Progenitor cell of endocrine pancreas (in vitro differentiated cells): ENCODE measurements at regions not wholly inside any gene's neighbourhood (a gene's known extent, or its start where the extent isn't known, plus 50 kb on each side); places are given as distances from the start of the nearest gene placed in this dataset.

ENCODE experiments used
- DNase-seq: peaks from one replicate; pipeline ENCODE4 v3.0.0; 2021; ENCODE audit warnings: low spot score; ENCODE audit not compliant: unreplicated experiment
- H3K27ac Mint-ChIP-seq: 2 replicates; pipeline ENCODE4 v1.8.0; 2021; ENCODE audit warnings: mild to moderate bottlenecking, moderate library complexity, mixed read lengths
- H3K27me3 Mint-ChIP-seq: 2 replicates; pipeline ENCODE4 v1.8.0; 2021; ENCODE audit warnings: mixed read lengths
- H3K36me3 Mint-ChIP-seq: 2 replicates; pipeline ENCODE4 v1.8.0; 2022; ENCODE audit warnings: mixed read lengths; ENCODE audit not compliant: insufficient read depth
- H3K4me1 Mint-ChIP-seq: 2 replicates; pipeline ENCODE4 v1.8.0; 2021; ENCODE audit warnings: low read depth, mixed read lengths
- H3K4me3 Mint-ChIP-seq: 2 replicates; pipeline ENCODE4 v1.8.0; 2021; ENCODE audit warnings: low read depth, mild to moderate bottlenecking, moderate library complexity, mixed read lengths
- H3K9me3 Mint-ChIP-seq: 2 replicates; pipeline ENCODE4 v1.8.0; 2021; ENCODE audit warnings: low read depth, mixed read lengths
- TF ChIP-seq, protein P1 (sequence below): fragments of 200-600 bp; sonication (generic); IDR thresholded peaks from one replicate; pipeline ENCODE4 v1.5.0; 2021; ENCODE audit warnings: antibody characterized with exemption, mild to moderate bottlenecking; ENCODE audit not compliant: unreplicated experiment

DNA sequence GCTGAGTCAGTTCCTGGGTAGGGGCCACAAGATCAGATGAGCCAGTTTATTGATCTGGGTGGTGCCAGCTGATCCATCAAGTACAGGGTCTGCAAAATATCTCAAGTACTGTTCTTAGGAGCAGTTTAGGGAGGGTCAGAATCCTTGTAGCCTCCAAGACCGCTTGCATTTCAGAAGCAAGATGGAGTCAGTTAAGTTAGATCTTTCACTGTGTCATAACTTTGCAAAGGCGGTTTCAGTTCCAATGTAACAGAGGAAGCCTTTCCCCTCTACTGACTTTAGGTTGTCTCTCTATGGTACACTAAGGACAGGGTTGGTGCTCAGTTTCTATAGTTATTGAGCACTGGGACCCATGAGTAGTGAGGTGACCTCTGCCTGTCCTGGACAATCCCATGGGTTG is 127.3 kb upstream of the WDR1 start:
- no peaks in the 10 kb centered on the region for H3K36me3 Mint-ChIP-seq
- no peak for DNase-seq
- H3K27ac Mint-ChIP-seq, result no peak overlapping the region
- no peak overlapping the region for H3K4me3 Mint-ChIP-seq
- peaks cover 14% of the 10 kb centered on the region for H3K27me3 Mint-ChIP-seq
- peaks cover 6% of the 10 kb centered on the region for H3K4me1 Mint-ChIP-seq
- TF ChIP-seq, protein P1, sequence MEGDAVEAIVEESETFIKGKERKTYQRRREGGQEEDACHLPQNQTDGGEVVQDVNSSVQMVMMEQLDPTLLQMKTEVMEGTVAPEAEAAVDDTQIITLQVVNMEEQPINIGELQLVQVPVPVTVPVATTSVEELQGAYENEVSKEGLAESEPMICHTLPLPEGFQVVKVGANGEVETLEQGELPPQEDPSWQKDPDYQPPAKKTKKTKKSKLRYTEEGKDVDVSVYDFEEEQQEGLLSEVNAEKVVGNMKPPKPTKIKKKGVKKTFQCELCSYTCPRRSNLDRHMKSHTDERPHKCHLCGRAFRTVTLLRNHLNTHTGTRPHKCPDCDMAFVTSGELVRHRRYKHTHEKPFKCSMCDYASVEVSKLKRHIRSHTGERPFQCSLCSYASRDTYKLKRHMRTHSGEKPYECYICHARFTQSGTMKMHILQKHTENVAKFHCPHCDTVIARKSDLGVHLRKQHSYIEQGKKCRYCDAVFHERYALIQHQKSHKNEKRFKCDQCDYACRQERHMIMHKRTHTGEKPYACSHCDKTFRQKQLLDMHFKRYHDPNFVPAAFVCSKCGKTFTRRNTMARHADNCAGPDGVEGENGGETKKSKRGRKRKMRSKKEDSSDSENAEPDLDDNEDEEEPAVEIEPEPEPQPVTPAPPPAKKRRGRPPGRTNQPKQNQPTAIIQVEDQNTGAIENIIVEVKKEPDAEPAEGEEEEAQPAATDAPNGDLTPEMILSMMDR, result no peak
- no peaks in the 10 kb centered on the region for H3K9me3 Mint-ChIP-seq

DNA sequence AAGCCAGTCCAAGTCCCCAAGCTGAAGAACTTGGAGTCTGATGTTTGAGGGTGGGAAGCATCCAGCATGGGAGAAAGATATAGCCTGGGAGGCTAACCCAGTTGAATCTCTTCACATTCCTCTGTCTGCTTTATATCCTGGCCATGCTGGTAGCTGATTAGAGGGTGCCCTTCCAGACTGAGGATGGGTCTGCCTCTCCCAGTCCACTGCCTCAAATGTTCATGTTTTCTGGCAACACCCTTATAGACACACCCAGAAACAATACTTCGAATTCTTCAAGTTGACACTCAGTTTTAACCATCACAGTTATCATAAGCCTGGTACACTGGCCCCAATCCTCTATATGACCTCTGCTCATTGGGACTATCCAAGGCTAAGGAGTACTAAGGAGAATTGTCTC is 124.1 kb upstream of the WDR1 start:
- H3K4me1 Mint-ChIP-seq, result peaks cover 6% of the 10 kb centered on the region
- no peak for DNase-seq
- H3K27ac Mint-ChIP-seq, result no peak overlapping the region
- no peak overlapping the region for H3K4me3 Mint-ChIP-seq
- H3K9me3 Mint-ChIP-seq, result no peaks in the 10 kb centered on the region
- H3K36me3 Mint-ChIP-seq, result no peaks in the 10 kb centered on the region
- TF ChIP-seq, protein P1, result no peak
- peaks cover 6% of the 10 kb centered on the region for H3K27me3 Mint-ChIP-seq

DNA sequence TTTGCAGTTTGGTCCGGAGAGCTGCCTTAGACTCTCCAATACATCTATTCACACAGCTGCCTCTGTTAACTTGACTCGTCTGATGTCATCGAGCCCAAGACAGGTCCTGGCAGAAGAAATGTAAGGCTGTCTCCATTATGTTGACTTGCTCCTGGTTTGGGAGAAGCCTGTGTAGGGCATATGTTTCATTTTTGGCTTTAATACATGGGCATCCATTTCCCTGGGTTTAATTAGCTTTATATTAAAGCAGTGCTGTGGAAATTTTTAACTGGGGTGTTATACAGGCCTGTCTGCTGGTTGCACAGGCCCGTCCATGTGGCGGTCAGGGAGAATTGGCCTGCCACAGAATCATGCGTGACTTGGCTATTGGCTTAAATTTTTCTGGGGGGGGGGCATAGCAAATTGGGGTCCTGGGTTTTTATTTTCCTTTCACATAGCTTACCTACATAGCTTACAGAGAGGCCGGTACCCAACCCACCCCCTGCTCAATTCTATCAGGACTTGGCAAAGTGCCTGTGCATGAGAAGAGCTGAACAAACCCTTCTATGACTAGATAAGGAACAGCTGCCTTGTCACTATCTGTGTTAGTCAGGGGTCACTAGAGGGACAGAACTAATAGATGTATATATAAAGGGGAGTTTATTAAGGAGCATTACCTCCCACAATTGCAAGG is 123.5 kb upstream of the WDR1 start:
- Mint-ChIP-seq H3K27me3 (peaks cover 5% of the 10 kb centered on the region), H3K4me3 (no peak overlapping the region), H3K27ac (no peak overlapping the region), H3K9me3 (no peaks in the 10 kb centered on the region), H3K4me1 (peaks cover 6% of the 10 kb centered on the region), H3K36me3 (no peaks in the 10 kb centered on the region)
- TF ChIP-seq, protein P1, result no peak
- no peak for DNase-seq

GRCh38 chr4:10237131-10237530 is 120.5 kb upstream of the WDR1 start:
- H3K4me3 Mint-ChIP-seq, result no peak overlapping the region
- peaks cover 2% of the 10 kb centered on the region for H3K27me3 Mint-ChIP-seq
- no peaks in the 10 kb centered on the region for H3K9me3 Mint-ChIP-seq
- H3K27ac Mint-ChIP-seq, result no peak overlapping the region
- peaks cover 6% of the 10 kb centered on the region for H3K4me1 Mint-ChIP-seq
- DNase-seq, result no peak
- TF ChIP-seq, protein P1, result no peak
- no peaks in the 10 kb centered on the region for H3K36me3 Mint-ChIP-seq

DNA sequence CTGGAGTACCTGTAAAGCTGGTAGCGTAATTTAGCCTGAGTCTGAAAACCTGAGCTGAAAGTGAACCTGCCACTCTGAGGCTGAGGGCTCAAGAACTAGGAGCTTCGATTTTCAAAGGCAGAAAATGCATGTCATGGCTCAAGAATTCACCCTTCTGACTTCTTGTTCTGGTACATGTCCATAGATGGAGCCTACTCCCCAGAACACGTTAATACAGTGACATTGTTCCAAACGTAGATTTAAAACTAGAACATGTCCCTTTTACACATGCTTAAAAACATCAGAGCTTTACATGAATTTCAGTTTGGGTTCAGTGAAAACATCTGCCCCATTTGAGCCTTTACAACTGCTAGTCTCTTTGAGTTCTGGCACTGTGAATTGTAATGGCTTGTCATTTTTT is 115.5 kb upstream of the WDR1 start:
- DNase-seq, result no peak
- H3K36me3 Mint-ChIP-seq, result no peaks in the 10 kb centered on the region
- no peak overlapping the region for H3K27ac Mint-ChIP-seq
- H3K4me1 Mint-ChIP-seq, result no peaks in the 10 kb centered on the region
- TF ChIP-seq, protein P1, result no peak
- H3K9me3 Mint-ChIP-seq, result no peaks in the 10 kb centered on the region
- H3K27me3 Mint-ChIP-seq, result no peaks in the 10 kb centered on the region
- no peak overlapping the region for H3K4me3 Mint-ChIP-seq
